Neural cell (in vitro differentiated cells): ENCODE measurements at regions not wholly inside any gene's neighbourhood (a gene's known extent, or its start where the extent isn't known, plus 50 kb on each side); places are given as distances from the start of the nearest gene placed in this dataset.

Experiments used
- H2AFZ ChIP-seq: fragments of 200-600, 300-800 bp; sonication (generic), shearing (Covaris generic); 2 replicates; pipeline ENCODE4 v1.6.0; 2014; ENCODE audit warnings: low read depth, mild to moderate bottlenecking, antibody characterized with exemption, low read length, moderate library complexity
- H3F3A ChIP-seq: fragments of 200-600 bp; shearing (Covaris generic); 2 replicates; pipeline ENCODE4 v1.6.1; 2016; ENCODE audit warnings: mild to moderate bottlenecking, moderate library complexity, mixed read lengths, antibody characterized with exemption, low read length; ENCODE audit not compliant: insufficient read depth, poor library complexity, severe bottlenecking
- H3K27ac ChIP-seq: fragments of 200-600, 300-800 bp; sonication (generic), shearing (Covaris generic); 2 replicates; pipeline ENCODE4 v1.5.1; 2014; ENCODE audit warnings: mild to moderate bottlenecking, low read length, moderate library complexity
- H3K27me3 ChIP-seq: fragments of 300-800, 200-600 bp; sonication (generic), shearing (Covaris generic); 2 replicates; pipeline ENCODE4 v1.6.0; 2014; ENCODE audit warnings: mild to moderate bottlenecking, low read depth, low read length, moderate library complexity; ENCODE audit not compliant: insufficient read depth
- H3K36me3 ChIP-seq: fragments of 300-800, 200-600 bp; sonication (generic), shearing (Covaris generic); 2 replicates; pipeline ENCODE4 v1.5.1; 2014; ENCODE audit warnings: mild to moderate bottlenecking, antibody characterized with exemption, low read length, moderate library complexity; ENCODE audit not compliant: insufficient read depth
- H3K4me2 ChIP-seq: fragments of 300-800, 200-600 bp; sonication (generic), shearing (Covaris generic); 2 replicates; pipeline ENCODE4 v1.6.0; 2014; ENCODE audit warnings: mild to moderate bottlenecking, low read length
- H3K4me3 ChIP-seq: fragments of 300-800, 200-600 bp; sonication (generic), shearing (Covaris generic); 2 replicates; pipeline ENCODE4 v1.5.1; 2014; ENCODE audit warnings: mild to moderate bottlenecking, low read length, moderate library complexity
- H3K79me2 ChIP-seq: fragments of 200-600 bp; shearing (Covaris generic); replicated peaks from 2 replicates; pipeline ENCODE4 v1.6.0; 2014; ENCODE audit warnings: mild to moderate bottlenecking, low read length, moderate library complexity; ENCODE audit not compliant: insufficient read depth
- H3K9ac ChIP-seq: fragments of 300-800, 200-600 bp; sonication (generic), shearing (Covaris generic); 2 replicates; pipeline ENCODE4 v1.6.1; 2016; ENCODE audit warnings: mild to moderate bottlenecking, low read length, mixed read lengths
- H3K9me2 ChIP-seq: fragments of 200-600 bp; shearing (Covaris generic); 2 replicates; pipeline ENCODE4 v1.6.1; 2016; ENCODE audit warnings: mild to moderate bottlenecking, low read length, mixed read lengths; ENCODE audit not compliant: insufficient read depth
- H3K9me3 ChIP-seq: fragments of 200-600, 300-800 bp; sonication (generic), shearing (Covaris generic); 2 replicates; pipeline ENCODE4 v1.6.1; 2016; ENCODE audit warnings: mild to moderate bottlenecking, mixed run types, low read length, moderate library complexity, mixed read lengths
- H4K20me1 ChIP-seq: fragments of 200-600 bp; shearing (Covaris generic); 2 replicates; pipeline ENCODE4 v1.6.1; 2016; ENCODE audit warnings: mild to moderate bottlenecking, mixed run types; ENCODE audit not compliant: insufficient read depth
- EP300 ChIP-seq: fragments of 450-650 bp; conservative IDR thresholded peaks from 2 replicates; pipeline ENCODE4 v1.6.1; 2014; ENCODE audit warnings: antibody characterized with exemption, mild to moderate bottlenecking, moderate library complexity; ENCODE audit not compliant: poor library complexity, severe bottlenecking
- EZH2 ChIP-seq: fragments of 200-600, 300-800 bp; shearing (Covaris generic), sonication (generic); IDR thresholded peaks from 2 replicates; pipeline ENCODE4 v1.6.1; 2014; ENCODE audit warnings: antibody characterized with exemption, low read length, borderline replicate concordance, mild to moderate bottlenecking; ENCODE audit not compliant: insufficient read depth, poor library complexity, severe bottlenecking
- MXI1 ChIP-seq: fragments of 450-650 bp; conservative IDR thresholded peaks from 2 replicates; pipeline ENCODE4 v1.6.1; 2014; ENCODE audit warnings: antibody characterized with exemption, mild to moderate bottlenecking; ENCODE audit not compliant: poor library complexity, severe bottlenecking
- POLR2AphosphoS5 ChIP-seq: IDR thresholded peaks from 2 replicates; pipeline ENCODE4 v1.6.1; 2012
- RAD21 ChIP-seq: fragments of 450-650 bp; conservative IDR thresholded peaks from 2 replicates; pipeline ENCODE4 v1.6.1; 2014; ENCODE audit warnings: antibody characterized with exemption, mild to moderate bottlenecking, moderate library complexity
- SMC3 ChIP-seq: fragments of 450-650 bp; conservative IDR thresholded peaks from 2 replicates; pipeline ENCODE4 v1.6.1; 2014; ENCODE audit warnings: antibody characterized with exemption, mild to moderate bottlenecking, moderate library complexity; ENCODE audit not compliant: poor library complexity
- TAF1 ChIP-seq: IDR thresholded peaks from 2 replicates; pipeline ENCODE4 v1.6.1; 2012; ENCODE audit warnings: low read depth
- TF ChIP-seq, protein P1 (sequence below): fragments of 450-650 bp; IDR thresholded peaks from 2 replicates; pipeline ENCODE4 v1.5.1; 2014; ENCODE audit warnings: antibody characterized with exemption, mild to moderate bottlenecking, moderate library complexity; ENCODE audit not compliant: poor library complexity, severe bottlenecking
- TF ChIP-seq, protein P2 (sequence below): IDR thresholded peaks from 2 replicates; pipeline ENCODE4 v1.6.1; 2012; ENCODE audit warnings: borderline replicate concordance

DNA sequence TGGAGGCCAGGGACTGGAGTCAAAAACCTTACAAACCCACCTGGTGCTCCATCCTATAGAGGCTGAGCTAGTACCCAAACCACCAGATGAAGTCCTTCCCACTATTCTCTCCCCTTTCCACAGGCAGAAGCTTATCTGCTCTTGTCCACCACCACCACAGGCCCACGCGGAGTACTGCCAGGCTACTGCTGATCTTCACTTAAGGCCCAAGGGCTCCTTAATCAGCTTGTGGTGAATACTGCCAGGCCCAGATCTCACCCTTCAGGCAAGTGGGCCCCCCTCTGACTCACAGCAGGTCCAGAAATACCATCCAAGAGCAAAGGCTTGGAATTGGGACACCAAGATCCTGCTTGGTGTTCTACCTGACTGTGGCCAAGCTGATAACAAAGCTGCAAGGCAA, 598.1 kb upstream of the CBLB start:
- Histone ChIP-seq H3K4me2 (no peak overlapping the region), H3F3A (no peaks in the 10 kb centered on the region), H3K27me3 (no peaks in the 10 kb centered on the region), H3K9ac (no peak overlapping the region), H3K79me2 (no peaks in the 10 kb centered on the region), H3K9me3 (no peaks in the 10 kb centered on the region), H3K4me3 (no peak overlapping the region), H3K36me3 (no peaks in the 10 kb centered on the region), H3K9me2 (no peaks in the 10 kb centered on the region), H4K20me1 (no peaks in the 10 kb centered on the region), H3K27ac (no peak overlapping the region), H2AFZ (no peak overlapping the region)
- TF ChIP-seq MXI1 (no peak), SMC3 (no peak), TAF1 (no peak), EZH2 (no peak), RAD21 (no peak), POLR2AphosphoS5 (no peak), EP300 (no peak)
- TF ChIP-seq, protein P1, sequence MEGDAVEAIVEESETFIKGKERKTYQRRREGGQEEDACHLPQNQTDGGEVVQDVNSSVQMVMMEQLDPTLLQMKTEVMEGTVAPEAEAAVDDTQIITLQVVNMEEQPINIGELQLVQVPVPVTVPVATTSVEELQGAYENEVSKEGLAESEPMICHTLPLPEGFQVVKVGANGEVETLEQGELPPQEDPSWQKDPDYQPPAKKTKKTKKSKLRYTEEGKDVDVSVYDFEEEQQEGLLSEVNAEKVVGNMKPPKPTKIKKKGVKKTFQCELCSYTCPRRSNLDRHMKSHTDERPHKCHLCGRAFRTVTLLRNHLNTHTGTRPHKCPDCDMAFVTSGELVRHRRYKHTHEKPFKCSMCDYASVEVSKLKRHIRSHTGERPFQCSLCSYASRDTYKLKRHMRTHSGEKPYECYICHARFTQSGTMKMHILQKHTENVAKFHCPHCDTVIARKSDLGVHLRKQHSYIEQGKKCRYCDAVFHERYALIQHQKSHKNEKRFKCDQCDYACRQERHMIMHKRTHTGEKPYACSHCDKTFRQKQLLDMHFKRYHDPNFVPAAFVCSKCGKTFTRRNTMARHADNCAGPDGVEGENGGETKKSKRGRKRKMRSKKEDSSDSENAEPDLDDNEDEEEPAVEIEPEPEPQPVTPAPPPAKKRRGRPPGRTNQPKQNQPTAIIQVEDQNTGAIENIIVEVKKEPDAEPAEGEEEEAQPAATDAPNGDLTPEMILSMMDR, result no peak
- TF ChIP-seq, protein P2, sequence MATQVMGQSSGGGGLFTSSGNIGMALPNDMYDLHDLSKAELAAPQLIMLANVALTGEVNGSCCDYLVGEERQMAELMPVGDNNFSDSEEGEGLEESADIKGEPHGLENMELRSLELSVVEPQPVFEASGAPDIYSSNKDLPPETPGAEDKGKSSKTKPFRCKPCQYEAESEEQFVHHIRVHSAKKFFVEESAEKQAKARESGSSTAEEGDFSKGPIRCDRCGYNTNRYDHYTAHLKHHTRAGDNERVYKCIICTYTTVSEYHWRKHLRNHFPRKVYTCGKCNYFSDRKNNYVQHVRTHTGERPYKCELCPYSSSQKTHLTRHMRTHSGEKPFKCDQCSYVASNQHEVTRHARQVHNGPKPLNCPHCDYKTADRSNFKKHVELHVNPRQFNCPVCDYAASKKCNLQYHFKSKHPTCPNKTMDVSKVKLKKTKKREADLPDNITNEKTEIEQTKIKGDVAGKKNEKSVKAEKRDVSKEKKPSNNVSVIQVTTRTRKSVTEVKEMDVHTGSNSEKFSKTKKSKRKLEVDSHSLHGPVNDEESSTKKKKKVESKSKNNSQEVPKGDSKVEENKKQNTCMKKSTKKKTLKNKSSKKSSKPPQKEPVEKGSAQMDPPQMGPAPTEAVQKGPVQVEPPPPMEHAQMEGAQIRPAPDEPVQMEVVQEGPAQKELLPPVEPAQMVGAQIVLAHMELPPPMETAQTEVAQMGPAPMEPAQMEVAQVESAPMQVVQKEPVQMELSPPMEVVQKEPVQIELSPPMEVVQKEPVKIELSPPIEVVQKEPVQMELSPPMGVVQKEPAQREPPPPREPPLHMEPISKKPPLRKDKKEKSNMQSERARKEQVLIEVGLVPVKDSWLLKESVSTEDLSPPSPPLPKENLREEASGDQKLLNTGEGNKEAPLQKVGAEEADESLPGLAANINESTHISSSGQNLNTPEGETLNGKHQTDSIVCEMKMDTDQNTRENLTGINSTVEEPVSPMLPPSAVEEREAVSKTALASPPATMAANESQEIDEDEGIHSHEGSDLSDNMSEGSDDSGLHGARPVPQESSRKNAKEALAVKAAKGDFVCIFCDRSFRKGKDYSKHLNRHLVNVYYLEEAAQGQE, result no peak

GRCh38 chr3:106473576-106474475, 605.0 kb upstream of the CBLB start:
- Histone ChIP-seq H2AFZ (no peak overlapping the region), H3K9me3 (no peaks in the 10 kb centered on the region), H3K27ac (no peak overlapping the region), H3K79me2 (no peaks in the 10 kb centered on the region), H3K27me3 (no peaks in the 10 kb centered on the region), H3K4me2 (no peak overlapping the region), H3K9me2 (no peaks in the 10 kb centered on the region), H3K36me3 (no peaks in the 10 kb centered on the region), H3K4me3 (no peak overlapping the region), H3F3A (no peaks in the 10 kb centered on the region), H4K20me1 (no peaks in the 10 kb centered on the region), H3K9ac (no peak overlapping the region)
- TF ChIP-seq RAD21 (no peak), POLR2AphosphoS5 (no peak), MXI1 (no peak), EZH2 (no peak), TAF1 (no peak), EP300 (no peak), SMC3 (no peak)
- TF ChIP-seq, protein P1, result no peak
- TF ChIP-seq, protein P2, result no peak
